ENCODE measurements at regions not wholly inside any gene's neighbourhood (a gene's known extent, or its start where the extent isn't known, plus 50 kb on each side); places are given as distances from the start of the nearest gene placed in this dataset.

- Histone ChIP-seq H3K4me1 (replicated peaks) (no peaks in the 10 kb centered on the region), H3K9me3 (replicated peaks) (no peaks in the 10 kb centered on the region), H3K27ac (no peak overlapping the region), H3K36me3 (no peaks in the 10 kb centered on the region), H3K27me3 (replicated peaks) (no peaks in the 10 kb centered on the region), H3K4me3 (no peak overlapping the region)
- DNase-seq (ENCODE audit: low read depth in 1 of 2, low spot score in 2 of 2), result no peak
These were observed 154.1 kb downstream of the GALC start for GRCh38 chr14:87838931-87839330.

- no peaks in the 10 kb centered on the region for H3K36me3 ChIP-seq
- H3K27ac ChIP-seq, result no peak overlapping the region
- H3K4me3 ChIP-seq, result no peak overlapping the region
- H3K27me3 ChIP-seq (replicated peaks), result no peaks in the 10 kb centered on the region
- no peak for DNase-seq (ENCODE audit: low read depth in 1 of 2, low spot score in 2 of 2)
- H3K9me3 ChIP-seq (replicated peaks), result no peaks in the 10 kb centered on the region
- H3K4me1 ChIP-seq (replicated peaks), result no peaks in the 10 kb centered on the region
These were observed 155.7 kb downstream of the GALC start for GRCh38 chr14:87837296-87837695.

GRCh38 chr14:87834594-87834993, 158.4 kb downstream of the GALC start:
- Histone ChIP-seq H3K4me1 (replicated peaks) (no peaks in the 10 kb centered on the region), H3K36me3 (no peaks in the 10 kb centered on the region), H3K27me3 (replicated peaks) (no peaks in the 10 kb centered on the region), H3K9me3 (replicated peaks) (no peaks in the 10 kb centered on the region), H3K27ac (no peak overlapping the region), H3K4me3 (no peak overlapping the region)
- no peak for DNase-seq (ENCODE audit: low read depth in 1 of 2, low spot score in 2 of 2)

GRCh38 chr14:87833026-87833425, 160.0 kb downstream of the GALC start:
- Histone ChIP-seq H3K9me3 (replicated peaks) (no peaks in the 10 kb centered on the region), H3K36me3 (no peaks in the 10 kb centered on the region)

GRCh38 chr14:87830443-87831096, 162.4 kb downstream of the GALC start:
- H3K4me1 ChIP-seq (replicated peaks), result no peaks in the 10 kb centered on the region
- H3K27ac ChIP-seq, result no peak overlapping the region
- no peak for DNase-seq (ENCODE audit: low read depth in 1 of 2, low spot score in 2 of 2)
- H3K9me3 ChIP-seq (replicated peaks), result no peaks in the 10 kb centered on the region
- H3K4me3 ChIP-seq, result no peak overlapping the region
- H3K36me3 ChIP-seq, result no peaks in the 10 kb centered on the region
- H3K27me3 ChIP-seq (replicated peaks), result no peaks in the 10 kb centered on the region

More at GRCh38 chr14:87833026-87833425, 160.0 kb downstream of the GALC start:
- Histone ChIP-seq H3K4me1 (replicated peaks) (no peaks in the 10 kb centered on the region), H3K4me3 (no peak overlapping the region), H3K27me3 (replicated peaks) (no peaks in the 10 kb centered on the region), H3K27ac (no peak overlapping the region)
- no peak for DNase-seq (ENCODE audit: low read depth in 1 of 2, low spot score in 2 of 2)

GRCh38 chr14:87829543-87829942, 163.4 kb downstream of the GALC start:
- H3K27me3 ChIP-seq (replicated peaks), result no peaks in the 10 kb centered on the region
- DNase-seq (ENCODE audit: low read depth in 1 of 2, low spot score in 2 of 2), result no peak
- no peaks in the 10 kb centered on the region for H3K36me3 ChIP-seq
- no peak overlapping the region for H3K27ac ChIP-seq
- no peak overlapping the region for H3K4me3 ChIP-seq
- H3K4me1 ChIP-seq (replicated peaks), result no peaks in the 10 kb centered on the region
- H3K9me3 ChIP-seq (replicated peaks), result no peaks in the 10 kb centered on the region

GRCh38 chr14:87824266-87824665, 168.7 kb downstream of the GALC start:
- Histone ChIP-seq H3K36me3 (no peaks in the 10 kb centered on the region), H3K27me3 (replicated peaks) (no peaks in the 10 kb centered on the region), H3K27ac (no peak overlapping the region), H3K4me3 (no peak overlapping the region), H3K4me1 (replicated peaks) (no peaks in the 10 kb centered on the region), H3K9me3 (replicated peaks) (no peaks in the 10 kb centered on the region)
- no peak for DNase-seq (ENCODE audit: low read depth in 1 of 2, low spot score in 2 of 2)

GRCh38 chr14:87816416-87816815, 176.6 kb downstream of the GALC start:
- Histone ChIP-seq H3K27ac (no peak overlapping the region), H3K4me1 (replicated peaks) (no peaks in the 10 kb centered on the region), H3K36me3 (no peaks in the 10 kb centered on the region), H3K4me3 (no peak overlapping the region), H3K27me3 (replicated peaks) (no peaks in the 10 kb centered on the region), H3K9me3 (replicated peaks) (no peaks in the 10 kb centered on the region)
- no peak for DNase-seq (ENCODE audit: low read depth in 1 of 2, low spot score in 2 of 2)

GRCh38 chr14:87815121-87815520, 177.9 kb downstream of the GALC start:
- H3K9me3 ChIP-seq (replicated peaks), result no peaks in the 10 kb centered on the region
- H3K27me3 ChIP-seq (replicated peaks), result no peaks in the 10 kb centered on the region
- no peak overlapping the region for H3K27ac ChIP-seq
- no peak for DNase-seq (ENCODE audit: low read depth in 1 of 2, low spot score in 2 of 2)
- H3K36me3 ChIP-seq, result no peaks in the 10 kb centered on the region
- H3K4me3 ChIP-seq, result no peak overlapping the region
- no peaks in the 10 kb centered on the region for H3K4me1 ChIP-seq (replicated peaks)

GRCh38 chr14:87813686-87814085, 179.3 kb downstream of the GALC start:
- H3K4me3 ChIP-seq, result no peak overlapping the region
- no peaks in the 10 kb centered on the region for H3K36me3 ChIP-seq

GRCh38 chr14:87813211-87813610, 179.8 kb downstream of the GALC start:
- no peak overlapping the region for H3K4me3 ChIP-seq
- no peak overlapping the region for H3K27ac ChIP-seq
- H3K36me3 ChIP-seq, result no peaks in the 10 kb centered on the region
- H3K4me1 ChIP-seq (replicated peaks), result no peaks in the 10 kb centered on the region
- H3K9me3 ChIP-seq (replicated peaks), result no peaks in the 10 kb centered on the region
- DNase-seq (ENCODE audit: low read depth in 1 of 2, low spot score in 2 of 2), result no peak
- H3K27me3 ChIP-seq (replicated peaks), result no peaks in the 10 kb centered on the region

More at GRCh38 chr14:87813686-87814085, 179.3 kb downstream of the GALC start:
- Histone ChIP-seq H3K4me1 (replicated peaks) (no peaks in the 10 kb centered on the region), H3K9me3 (replicated peaks) (no peaks in the 10 kb centered on the region), H3K27ac (no peak overlapping the region), H3K27me3 (replicated peaks) (no peaks in the 10 kb centered on the region)
- DNase-seq (ENCODE audit: low read depth in 1 of 2, low spot score in 2 of 2), result no peak

GRCh38 chr14:87811246-87811645, 181.7 kb downstream of the GALC start:
- H3K36me3 ChIP-seq, result no peaks in the 10 kb centered on the region
- no peaks in the 10 kb centered on the region for H3K9me3 ChIP-seq (replicated peaks)
- DNase-seq (ENCODE audit: low read depth in 1 of 2, low spot score in 2 of 2), result no peak
- no peak overlapping the region for H3K4me3 ChIP-seq
- H3K27ac ChIP-seq, result no peak overlapping the region
- H3K27me3 ChIP-seq (replicated peaks), result no peaks in the 10 kb centered on the region
- H3K4me1 ChIP-seq (replicated peaks), result no peaks in the 10 kb centered on the region

- Histone ChIP-seq H3K27ac (no peak overlapping the region), H3K36me3 (no peaks in the 10 kb centered on the region), H3K9me3 (replicated peaks) (no peaks in the 10 kb centered on the region), H3K4me1 (replicated peaks) (no peaks in the 10 kb centered on the region), H3K4me3 (no peak overlapping the region), H3K27me3 (replicated peaks) (no peaks in the 10 kb centered on the region)
- DNase-seq (ENCODE audit: low read depth in 1 of 2, low spot score in 2 of 2), result no peak
These were observed 182.3 kb downstream of the GALC start for GRCh38 chr14:87810711-87811110.

GRCh38 chr14:87809261-87809660, 183.7 kb downstream of the GALC start:
- no peaks in the 10 kb centered on the region for H3K36me3 ChIP-seq
- no peak for DNase-seq (ENCODE audit: low read depth in 1 of 2, low spot score in 2 of 2)
- no peak overlapping the region for H3K4me3 ChIP-seq
- no peaks in the 10 kb centered on the region for H3K9me3 ChIP-seq (replicated peaks)
- no peaks in the 10 kb centered on the region for H3K4me1 ChIP-seq (replicated peaks)
- no peaks in the 10 kb centered on the region for H3K27me3 ChIP-seq (replicated peaks)
- H3K27ac ChIP-seq, result no peak overlapping the region

GRCh38 chr14:87805315-87805723, 187.7 kb downstream of the GALC start:
- Histone ChIP-seq H3K9me3 (replicated peaks) (no peaks in the 10 kb centered on the region), H3K4me1 (replicated peaks) (no peaks in the 10 kb centered on the region), H3K4me3 (no peak overlapping the region), H3K36me3 (no peaks in the 10 kb centered on the region), H3K27ac (no peak overlapping the region), H3K27me3 (replicated peaks) (no peaks in the 10 kb centered on the region)
- DNase-seq (ENCODE audit: low read depth in 1 of 2, low spot score in 2 of 2), result peak in 1 of 2 experiments; percentile 2
